CD8-positive, alpha-beta memory T cell (primary cell): ENCODE measurements at regions not wholly inside any gene's neighbourhood (a gene's known extent, or its start where the extent isn't known, plus 50 kb on each side); places are given as distances from the start of the nearest gene placed in this dataset.
A peak's percentile ranks its signal among the peaks of the same experiment; 100 is the strongest.

Source experiments
- CTCF ChIA-PET: fragments of 350-600 bp; sonication (Branson Sonifier 250); formaldehyde crosslinking; loops from one replicate; lab custom pipeline; 2021; ENCODE audit warnings: antibody characterized with exemption; lab: Charles Lee
- POLR2A ChIA-PET: fragments of 350-600 bp; sonication (Branson Sonifier 250); formaldehyde crosslinking; loops from one replicate; lab custom pipeline; 2021; ENCODE audit warnings: antibody characterized with exemption; lab: Charles Lee
- DNase-seq, 5 donors: peaks; one replicate each; pipeline versions ENCODE4 v3.0.0 to v3.0.0-alpha.2; 2020 to 2022; ENCODE audit warnings: mixed read lengths in 1 of 5
- H3K27ac ChIP-seq: one replicate; pipeline ENCODE4 v1.7.0; 2013; ENCODE audit warnings: low read depth, mild to moderate bottlenecking, low read length, moderate library complexity
- H3K27me3 ChIP-seq: 2 replicates; pipeline ENCODE4 v1.7.0; 2013; ENCODE audit warnings: low read length, mild to moderate bottlenecking; ENCODE audit not compliant: insufficient read depth, poor library complexity, severe bottlenecking
- H3K36me3 ChIP-seq: 2 replicates; pipeline ENCODE4 v1.7.0; 2013; ENCODE audit warnings: mild to moderate bottlenecking, low read length, moderate library complexity; ENCODE audit not compliant: insufficient read depth
- H3K4me1 ChIP-seq: 2 replicates; pipeline ENCODE4 v1.7.0; 2013; ENCODE audit warnings: mild to moderate bottlenecking, low read length, moderate library complexity; ENCODE audit not compliant: insufficient read depth
- H3K4me3 ChIP-seq: 2 replicates; pipeline ENCODE4 v1.7.0; 2013; ENCODE audit warnings: mild to moderate bottlenecking, low read length
- H3K9me3 ChIP-seq: 2 replicates; pipeline ENCODE4 v1.7.0; 2013; ENCODE audit warnings: mild to moderate bottlenecking, low read length
- H3K27ac Mint-ChIP-seq, 8 donors: one replicate each; pipeline ENCODE4 v1.8.0; 2020 to 2021; ENCODE audit warnings: mixed read lengths in 8 of 8, mild to moderate bottlenecking in 6 of 8, inconsistent platforms in 3 of 8, moderate library complexity in 3 of 8
- H3K27me3 Mint-ChIP-seq, 2 donors: one replicate each; pipeline ENCODE4 v1.8.0; 2020 to 2021; ENCODE audit warnings: mixed read lengths in 2 of 2, mild to moderate bottlenecking in 1 of 2, moderate library complexity in 1 of 2
- H3K36me3 Mint-ChIP-seq, 3 donors: one replicate each; pipeline ENCODE4 v1.8.0; 2020 to 2021; ENCODE audit warnings: mixed read lengths in 3 of 3, inconsistent platforms in 1 of 3, mild to moderate bottlenecking in 1 of 3
- H3K4me1 Mint-ChIP-seq, 3 donors: one replicate each; pipeline ENCODE4 v1.8.0; 2020 to 2021; ENCODE audit warnings: mixed read lengths in 3 of 3, inconsistent platforms in 1 of 3, mild to moderate bottlenecking in 1 of 3
- H3K4me3 Mint-ChIP-seq, 7 donors: one replicate each; pipeline ENCODE4 v1.8.0; 2020 to 2021; ENCODE audit warnings: mixed read lengths in 7 of 7, mild to moderate bottlenecking in 6 of 7, moderate library complexity in 4 of 7, inconsistent platforms in 2 of 7
- H3K9me3 Mint-ChIP-seq, 5 donors: one replicate each; pipeline ENCODE4 v1.8.0; 2020 to 2022; ENCODE audit warnings: mixed read lengths in 5 of 5, mild to moderate bottlenecking in 3 of 5, moderate library complexity in 2 of 5, inconsistent platforms in 1 of 5

DNA sequence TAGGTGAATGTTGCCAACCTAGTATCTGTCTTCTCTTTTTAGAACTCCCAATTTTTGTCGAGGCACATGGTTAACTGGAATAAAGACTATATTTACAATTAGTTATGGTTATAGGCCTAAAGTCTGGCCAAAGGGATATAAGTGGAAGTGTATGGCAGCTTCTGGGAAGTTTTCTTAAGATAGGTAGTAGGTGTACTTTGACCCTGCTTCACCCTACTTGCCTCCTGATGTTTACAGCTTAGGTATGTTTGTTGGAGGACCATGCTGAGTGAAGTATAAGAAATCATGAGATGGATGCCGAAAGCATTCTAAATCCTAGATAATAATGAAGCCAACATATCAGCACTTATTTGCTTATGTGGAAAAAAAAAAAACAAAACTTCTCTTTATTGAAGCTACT lies 272.1 kb downstream of the S1PR1 start:
- POLR2A ChIA-PET, result no interaction called here
- CTCF ChIA-PET, result no interaction called here

GRCh38 chr1:101509370-101509769 lies 272.6 kb downstream of the S1PR1 start:
- H3K27me3 Mint-ChIP-seq, result no peaks in the 10 kb centered on the region
- no peak overlapping the region for H3K4me3 Mint-ChIP-seq
- H3K9me3 Mint-ChIP-seq, result no peaks in the 10 kb centered on the region
- H3K4me1 Mint-ChIP-seq, result peaks cover 0 to 4% (median 0%) of the 10 kb centered on the region in 3 donors
- no peaks in the 10 kb centered on the region for H3K36me3 Mint-ChIP-seq
- DNase-seq, result no peak
- ChIA-PET POLR2A (no interaction called here), CTCF (no interaction called here)
- H3K27ac Mint-ChIP-seq, result no peak overlapping the region
- Histone ChIP-seq H3K9me3 (no peaks in the 10 kb centered on the region), H3K4me3 (no peak overlapping the region), H3K27me3 (no peaks in the 10 kb centered on the region), H3K27ac (no peak overlapping the region), H3K4me1 (no peaks in the 10 kb centered on the region), H3K36me3 (no peaks in the 10 kb centered on the region)

More for the DNA sequence above, 272.1 kb downstream of the S1PR1 start:
- peaks cover 0 to 4% (median 0%) of the 10 kb centered on the region in 3 donors for H3K4me1 Mint-ChIP-seq
- H3K36me3 ChIP-seq, result no peaks in the 10 kb centered on the region
- H3K9me3 ChIP-seq, result no peaks in the 10 kb centered on the region
- no peaks in the 10 kb centered on the region for H3K27me3 ChIP-seq
- H3K36me3 Mint-ChIP-seq, result no peaks in the 10 kb centered on the region
- H3K4me3 Mint-ChIP-seq, result no peak overlapping the region
- no peak overlapping the region for H3K27ac ChIP-seq
- H3K4me3 ChIP-seq, result no peak overlapping the region
- no peaks in the 10 kb centered on the region for H3K9me3 Mint-ChIP-seq
- no peaks in the 10 kb centered on the region for H3K4me1 ChIP-seq
- no peak overlapping the region for H3K27ac Mint-ChIP-seq
- H3K27me3 Mint-ChIP-seq, result no peaks in the 10 kb centered on the region
- DNase-seq, result no peak

GRCh38 chr1:101511202-101511891 lies 274.5 kb downstream of the S1PR1 start:
- Histone ChIP-seq H3K9me3 (no peaks in the 10 kb centered on the region), H3K27me3 (no peaks in the 10 kb centered on the region), H3K36me3 (no peaks in the 10 kb centered on the region), H3K27ac (no peak overlapping the region), H3K4me1 (no peaks in the 10 kb centered on the region), H3K4me3 (no peak overlapping the region)
- Mint-ChIP-seq H3K36me3 (no peaks in the 10 kb centered on the region), H3K27ac (no peak overlapping the region), H3K27me3 (peaks cover 0 to 7% of the 10 kb centered on the region in 2 donors), H3K4me3 (no peak overlapping the region), H3K4me1 (peaks cover 0 to 2% (median 0%) of the 10 kb centered on the region in 3 donors), H3K9me3 (peaks cover 0 to 4% (median 2%) of the 10 kb centered on the region in 5 donors)
- CTCF ChIA-PET, result interaction anchor here (1.0 kb wide), 1 partner anchor 9 kb away, joined by 5 read pairs; no protein-coding TSS in a partner anchor
- no peak for DNase-seq
- POLR2A ChIA-PET, result no interaction called here

DNA sequence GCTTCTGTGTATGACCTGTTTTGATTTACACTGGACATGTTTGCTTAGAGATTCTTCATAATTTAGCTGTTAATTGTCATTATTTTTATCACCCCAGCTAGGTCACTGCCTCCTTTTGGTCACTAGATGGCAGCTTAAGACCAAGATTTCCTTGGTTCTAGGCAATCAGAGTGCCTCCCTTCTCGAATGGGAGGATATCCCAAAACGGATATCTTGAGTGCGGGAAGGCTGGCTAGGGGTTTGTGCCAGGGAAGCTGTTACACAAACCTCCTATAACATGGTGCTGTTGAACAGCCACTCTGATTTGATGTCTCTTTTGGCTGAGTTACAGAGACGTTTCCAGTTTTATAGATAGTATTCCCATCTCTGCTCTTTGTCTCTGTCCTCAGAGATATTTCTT lies 283.5 kb downstream of the S1PR1 start:
- H3K36me3 ChIP-seq, result no peaks in the 10 kb centered on the region
- no peak overlapping the region for H3K4me3 ChIP-seq
- peaks cover 0 to 11% (median 0%) of the 10 kb centered on the region in 3 donors for H3K36me3 Mint-ChIP-seq
- no peak overlapping the region for H3K4me3 Mint-ChIP-seq
- no peak overlapping the region for H3K27ac Mint-ChIP-seq
- H3K27me3 Mint-ChIP-seq, result peaks cover 5 to 46% of the 10 kb centered on the region in 2 donors
- H3K9me3 Mint-ChIP-seq, result peaks cover 3 to 26% (median 18%) of the 10 kb centered on the region in 5 donors
- ChIA-PET CTCF (interaction anchor here (0.9 to 1.0 kb wide), 2 partner anchors 14 to 1994 kb away, joined by 3 to 4 read pairs; no protein-coding TSS in a partner anchor), POLR2A (no interaction called here)
- no peaks in the 10 kb centered on the region for H3K27me3 ChIP-seq
- no peak overlapping the region for H3K27ac ChIP-seq
- H3K4me1 ChIP-seq, result no peaks in the 10 kb centered on the region
- H3K9me3 ChIP-seq, result no peaks in the 10 kb centered on the region
- DNase-seq, result peak in 1 of 5 donors; percentile 13
- H3K4me1 Mint-ChIP-seq, result peaks cover 6 to 7% (median 6%) of the 10 kb centered on the region in 3 donors

DNA sequence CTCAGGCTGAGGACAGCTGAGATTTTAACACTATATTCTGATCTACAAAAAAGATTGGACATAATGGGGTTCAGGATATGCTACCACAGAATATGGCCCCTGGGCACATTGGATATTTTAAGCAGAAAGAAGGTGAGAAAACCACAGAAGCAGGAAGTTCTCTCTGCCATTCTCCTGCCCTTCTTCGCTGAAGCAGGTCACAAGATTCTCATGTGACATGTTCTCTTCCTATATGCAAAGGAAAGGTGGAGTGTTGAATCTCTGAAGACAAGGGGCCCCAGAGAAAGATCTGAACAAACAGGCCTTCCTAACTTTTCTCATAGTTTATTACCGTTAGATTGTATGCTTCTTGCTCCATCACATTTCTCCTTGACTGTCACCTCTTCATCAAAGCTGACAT lies 285.7 kb downstream of the S1PR1 start:
- Mint-ChIP-seq H3K4me3 (no peak overlapping the region), H3K9me3 (peaks cover 2 to 15% (median 9%) of the 10 kb centered on the region in 5 donors), H3K4me1 (peaks cover 6 to 7% (median 6%) of the 10 kb centered on the region in 3 donors), H3K27ac (no peak overlapping the region), H3K27me3 (peaks cover 7 to 59% of the 10 kb centered on the region in 2 donors), H3K36me3 (peaks cover 0 to 12% (median 0%) of the 10 kb centered on the region in 3 donors)
- no peak overlapping the region for H3K27ac ChIP-seq
- H3K36me3 ChIP-seq, result no peaks in the 10 kb centered on the region
- no peaks in the 10 kb centered on the region for H3K27me3 ChIP-seq
- ChIA-PET CTCF (no interaction called here), POLR2A (no interaction called here)
- no peak overlapping the region for H3K4me3 ChIP-seq
- H3K9me3 ChIP-seq, result no peaks in the 10 kb centered on the region
- H3K4me1 ChIP-seq, result no peaks in the 10 kb centered on the region
- DNase-seq, result no peak

DNA sequence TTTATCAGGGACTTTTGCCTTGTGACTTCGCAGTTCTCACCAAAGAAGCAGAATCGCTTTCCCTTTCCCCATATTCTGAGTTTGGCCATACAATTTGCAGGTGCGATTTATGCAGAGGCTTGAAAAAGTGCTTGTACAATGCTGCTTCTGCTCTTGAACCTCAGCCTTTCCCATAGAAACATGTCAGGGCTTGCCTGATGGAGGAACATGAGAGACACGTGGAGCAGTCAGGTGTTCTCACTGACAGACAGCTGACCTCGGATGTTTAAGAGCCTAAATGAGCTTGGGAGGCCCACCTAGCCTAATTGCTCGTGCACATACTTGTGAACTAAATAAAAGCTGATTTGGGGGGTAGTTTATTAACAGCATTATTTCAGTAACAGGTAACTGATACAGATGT lies 290.0 kb downstream of the S1PR1 start:
- peaks cover 0 to 7% (median 0%) of the 10 kb centered on the region in 5 donors for H3K9me3 Mint-ChIP-seq
- no peaks in the 10 kb centered on the region for H3K9me3 ChIP-seq
- peaks cover 0 to 4% (median 0%) of the 10 kb centered on the region in 3 donors for H3K36me3 Mint-ChIP-seq
- CTCF ChIA-PET, result no interaction called here
- DNase-seq, result no peak
- H3K4me3 Mint-ChIP-seq, result no peak overlapping the region
- POLR2A ChIA-PET, result no interaction called here
- peaks cover 11 to 56% of the 10 kb centered on the region in 2 donors for H3K27me3 Mint-ChIP-seq
- H3K4me3 ChIP-seq, result no peak overlapping the region
- H3K36me3 ChIP-seq, result no peaks in the 10 kb centered on the region
- peaks cover 6 to 7% (median 6%) of the 10 kb centered on the region in 3 donors for H3K4me1 Mint-ChIP-seq
- no peaks in the 10 kb centered on the region for H3K4me1 ChIP-seq
- no peak overlapping the region for H3K27ac ChIP-seq
- H3K27ac Mint-ChIP-seq, result no peak overlapping the region
- no peaks in the 10 kb centered on the region for H3K27me3 ChIP-seq

DNA sequence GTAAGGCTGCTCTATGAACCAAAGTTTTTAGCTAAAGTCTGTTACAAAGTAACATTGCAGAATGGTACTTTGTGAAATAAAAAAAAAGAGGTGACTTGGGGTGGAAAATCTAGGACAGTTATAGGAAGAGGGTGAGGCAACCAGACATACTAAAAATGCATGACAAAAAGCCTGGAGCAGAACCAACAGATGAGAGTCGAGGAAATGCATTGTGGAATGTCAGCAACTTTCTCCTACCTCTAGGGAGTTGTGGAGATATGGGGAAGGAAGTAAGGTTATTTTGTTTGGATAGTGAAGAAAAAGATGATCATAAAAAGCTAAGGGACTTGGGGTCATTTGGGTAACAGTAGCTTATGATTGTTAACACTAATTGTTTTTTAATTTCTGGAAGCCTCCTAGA lies 295.6 kb downstream of the S1PR1 start:
- Mint-ChIP-seq H3K4me3 (no peak overlapping the region), H3K9me3 (peaks cover 0 to 7% (median 0%) of the 10 kb centered on the region in 5 donors), H3K4me1 (no peaks in the 10 kb centered on the region), H3K36me3 (no peaks in the 10 kb centered on the region), H3K27ac (no peak overlapping the region), H3K27me3 (peaks cover 5 to 20% of the 10 kb centered on the region in 2 donors)
- no peak for DNase-seq
- Histone ChIP-seq H3K36me3 (no peaks in the 10 kb centered on the region), H3K4me3 (no peak overlapping the region), H3K4me1 (no peaks in the 10 kb centered on the region), H3K9me3 (no peaks in the 10 kb centered on the region), H3K27me3 (no peaks in the 10 kb centered on the region), H3K27ac (no peak overlapping the region)
- POLR2A ChIA-PET, result no interaction called here
- CTCF ChIA-PET, result no interaction called here

DNA sequence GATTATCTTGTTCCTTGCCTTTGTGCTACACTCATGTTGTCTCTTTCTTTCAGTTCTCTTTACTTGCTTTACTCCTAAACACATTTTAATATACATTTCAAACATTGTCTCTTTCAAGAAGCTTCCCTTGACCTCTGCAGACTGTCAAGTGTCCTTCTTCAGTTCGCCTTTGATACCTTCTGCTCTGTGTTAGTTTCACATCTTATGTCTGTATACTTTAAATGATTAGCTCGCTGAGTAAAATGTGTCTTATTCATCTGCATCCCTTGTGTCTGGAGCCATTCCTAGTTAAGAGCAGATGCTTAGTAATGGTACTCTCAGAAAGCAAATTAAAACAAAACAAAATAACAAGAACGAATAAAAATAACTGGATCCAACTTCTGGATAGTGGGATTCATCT lies 303.3 kb downstream of the S1PR1 start:
- POLR2A ChIA-PET, result no interaction called here
- H3K27ac ChIP-seq, result no peak overlapping the region
- no peak overlapping the region for H3K4me3 ChIP-seq
- Mint-ChIP-seq H3K27ac (no peak overlapping the region), H3K36me3 (no peaks in the 10 kb centered on the region), H3K27me3 (peaks cover 4 to 23% of the 10 kb centered on the region in 2 donors), H3K4me1 (no peaks in the 10 kb centered on the region), H3K9me3 (no peaks in the 10 kb centered on the region), H3K4me3 (no peak overlapping the region)
- DNase-seq, result no peak
- H3K4me1 ChIP-seq, result no peaks in the 10 kb centered on the region
- no peaks in the 10 kb centered on the region for H3K9me3 ChIP-seq
- H3K27me3 ChIP-seq, result no peaks in the 10 kb centered on the region
- CTCF ChIA-PET, result no interaction called here
- no peaks in the 10 kb centered on the region for H3K36me3 ChIP-seq
